ENCODE measurements at regions not wholly inside any gene's neighbourhood (a gene's known extent, or its start where the extent isn't known, plus 50 kb on each side); places are given as distances from the start of the nearest gene placed in this dataset.

- no peaks in the 10 kb centered on the region for H3K9me3 ChIP-seq
- H3K4me1 ChIP-seq: no peaks in the 10 kb centered on the region
- WGBS, 2 donors: 26 to 36% methylated on average over 2 of the region's 2 CpGs
- H3K36me3 ChIP-seq (replicated peaks in 1 of 2; ENCODE audit: insufficient read depth in 1 of 2, low read depth in 2 of 2): no peaks in the 10 kb centered on the region
- no peak for DNase-seq
- no peak for TF ChIP-seq POLR2A (IDR thresholded peaks at IDR 0.05)
- no peak overlapping the region for H3K27ac ChIP-seq
- ATAC-seq: no peak
- no peak overlapping the region for H3K4me3 ChIP-seq
- intact Hi-C loops (cut with DNase I): no loop called here
- H3K27me3 ChIP-seq: no peaks in the 10 kb centered on the region
Observed at GRCh38 chr4:180640193-180640592, 1603.0 kb upstream of the TENM3 start.

GRCh38 chr4:180641495-180641894, 1601.7 kb upstream of the TENM3 start:
- H3K36me3 ChIP-seq (replicated peaks in 1 of 2; ENCODE audit: insufficient read depth in 1 of 2, low read depth in 2 of 2): no peaks in the 10 kb centered on the region
- DNase-seq (no peak), ATAC-seq (no peak)
- H3K27ac ChIP-seq: no peak overlapping the region
- 38 to 47% methylated on average over 4 of the region's 4 CpGs for WGBS, 2 donors
- intact Hi-C loops (cut with DNase I): no loop called here
- H3K4me3 ChIP-seq: no peak overlapping the region
- no peaks in the 10 kb centered on the region for H3K27me3 ChIP-seq
- H3K4me1 ChIP-seq: no peaks in the 10 kb centered on the region
- H3K9me3 ChIP-seq: no peaks in the 10 kb centered on the region
- no peak for TF ChIP-seq POLR2A (IDR thresholded peaks at IDR 0.05)
- no peak for TF ChIP-seq CTCF (IDR thresholded peaks at IDR 0.05)

- Histone ChIP-seq H3K9me3 (no peaks in the 10 kb centered on the region), H3K4me1 (no peaks in the 10 kb centered on the region), H3K4me3 (no peak overlapping the region), H3K27me3 (no peaks in the 10 kb centered on the region), H3K36me3 (replicated peaks in 1 of 2; ENCODE audit: insufficient read depth in 1 of 2, low read depth in 2 of 2) (no peaks in the 10 kb centered on the region), H3K27ac (no peak overlapping the region)
- TF ChIP-seq CTCF (IDR thresholded peaks at IDR 0.05): no peak
- no peak for TF ChIP-seq POLR2A (IDR thresholded peaks at IDR 0.05)
- intact Hi-C loops (cut with DNase I): no loop called here
- DNase-seq: no peak
- no peak for ATAC-seq
- 78 to 81% methylated on average over 9 of the region's 9 CpGs for WGBS, 2 donors
Observed at GRCh38 chr4:180642732-180643131, 1600.5 kb upstream of the TENM3 start.

- no peak for TF ChIP-seq CTCF (IDR thresholded peaks at IDR 0.05)
- TF ChIP-seq POLR2A (IDR thresholded peaks at IDR 0.05): no peak
- Histone ChIP-seq H3K27ac (no peak overlapping the region), H3K9me3 (no peaks in the 10 kb centered on the region), H3K4me3 (no peak overlapping the region), H3K27me3 (no peaks in the 10 kb centered on the region), H3K4me1 (no peaks in the 10 kb centered on the region), H3K36me3 (replicated peaks in 1 of 2; ENCODE audit: insufficient read depth in 1 of 2, low read depth in 2 of 2) (no peaks in the 10 kb centered on the region)
- intact Hi-C loops (cut with DNase I): no loop called here
- 48 to 57% methylated on average over 4 of the region's 4 CpGs for WGBS, 2 donors
- ATAC-seq (no peak), DNase-seq (no peak)
Observed at GRCh38 chr4:180650273-180650672, 1592.9 kb upstream of the TENM3 start.

- 31 to 59% methylated on average over 1 of the region's 1 CpG for WGBS, 2 donors
- no peaks in the 10 kb centered on the region for H3K36me3 ChIP-seq (replicated peaks in 1 of 2; ENCODE audit: insufficient read depth in 1 of 2, low read depth in 2 of 2)
- ATAC-seq (no peak), DNase-seq (no peak)
- H3K9me3 ChIP-seq: no peaks in the 10 kb centered on the region
- H3K27ac ChIP-seq: no peak overlapping the region
- TF ChIP-seq POLR2A (IDR thresholded peaks at IDR 0.05) (no peak), CTCF (IDR thresholded peaks at IDR 0.05) (no peak)
- no peaks in the 10 kb centered on the region for H3K27me3 ChIP-seq
- intact Hi-C loops (cut with DNase I): no loop called here
- H3K4me3 ChIP-seq: no peak overlapping the region
- no peaks in the 10 kb centered on the region for H3K4me1 ChIP-seq
Observed at GRCh38 chr4:180652533-180652932, 1590.7 kb upstream of the TENM3 start.
